Neural crest cell (in vitro differentiated cells): ENCODE measurements at regions not wholly inside any gene's neighbourhood (a gene's known extent, or its start where the extent isn't known, plus 50 kb on each side); places are given as distances from the start of the nearest gene placed in this dataset.
A peak's percentile ranks its signal among the peaks of the same experiment; 100 is the strongest.

Experiments
- DNase-seq: peaks from one replicate; pipeline ENCODE4 v3.0.0; 2021; ENCODE audit warnings: low read depth, mixed read lengths, low spot score
- H3K27ac Mint-ChIP-seq: one replicate; pipeline ENCODE4 v1.8.0; 2021; ENCODE audit warnings: mild to moderate bottlenecking, mixed read lengths; ENCODE audit not compliant: unreplicated experiment
- H3K27me3 Mint-ChIP-seq: 2 replicates; pipeline ENCODE4 v1.8.0; 2021; ENCODE audit warnings: low read depth, mild to moderate bottlenecking, mixed read lengths
- H3K36me3 Mint-ChIP-seq: 2 replicates; pipeline ENCODE4 v1.8.0; 2021; ENCODE audit warnings: low read depth, mild to moderate bottlenecking, mixed read lengths
- H3K4me1 Mint-ChIP-seq: 2 replicates; pipeline ENCODE4 v1.8.0; 2021; ENCODE audit warnings: mixed read lengths
- H3K4me3 Mint-ChIP-seq: one replicate; pipeline ENCODE4 v1.8.0; 2021; ENCODE audit warnings: mild to moderate bottlenecking, mixed read lengths
- H3K9me3 Mint-ChIP-seq: 2 replicates; pipeline ENCODE4 v1.8.0; 2021; ENCODE audit warnings: mixed read lengths
- TF ChIP-seq, protein P1 (sequence below): fragments of 200-600 bp; sonication (generic); conservative IDR thresholded peaks from 2 replicates; pipeline ENCODE4 v1.5.0; 2021; ENCODE audit warnings: antibody characterized with exemption, mild to moderate bottlenecking

- Mint-ChIP-seq H3K27ac (no peak overlapping the region), H3K27me3 (no peaks in the 10 kb centered on the region), H3K36me3 (no peaks in the 10 kb centered on the region), H3K4me3 (no peak overlapping the region), H3K4me1 (no peaks in the 10 kb centered on the region), H3K9me3 (peaks cover 5% of the 10 kb centered on the region)
- TF ChIP-seq, protein P1, sequence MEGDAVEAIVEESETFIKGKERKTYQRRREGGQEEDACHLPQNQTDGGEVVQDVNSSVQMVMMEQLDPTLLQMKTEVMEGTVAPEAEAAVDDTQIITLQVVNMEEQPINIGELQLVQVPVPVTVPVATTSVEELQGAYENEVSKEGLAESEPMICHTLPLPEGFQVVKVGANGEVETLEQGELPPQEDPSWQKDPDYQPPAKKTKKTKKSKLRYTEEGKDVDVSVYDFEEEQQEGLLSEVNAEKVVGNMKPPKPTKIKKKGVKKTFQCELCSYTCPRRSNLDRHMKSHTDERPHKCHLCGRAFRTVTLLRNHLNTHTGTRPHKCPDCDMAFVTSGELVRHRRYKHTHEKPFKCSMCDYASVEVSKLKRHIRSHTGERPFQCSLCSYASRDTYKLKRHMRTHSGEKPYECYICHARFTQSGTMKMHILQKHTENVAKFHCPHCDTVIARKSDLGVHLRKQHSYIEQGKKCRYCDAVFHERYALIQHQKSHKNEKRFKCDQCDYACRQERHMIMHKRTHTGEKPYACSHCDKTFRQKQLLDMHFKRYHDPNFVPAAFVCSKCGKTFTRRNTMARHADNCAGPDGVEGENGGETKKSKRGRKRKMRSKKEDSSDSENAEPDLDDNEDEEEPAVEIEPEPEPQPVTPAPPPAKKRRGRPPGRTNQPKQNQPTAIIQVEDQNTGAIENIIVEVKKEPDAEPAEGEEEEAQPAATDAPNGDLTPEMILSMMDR, result no peak
- no peak for DNase-seq
Observed at GRCh38 chr15:97210277-97210676, 750.2 kb upstream of the ARRDC4 start.

DNA sequence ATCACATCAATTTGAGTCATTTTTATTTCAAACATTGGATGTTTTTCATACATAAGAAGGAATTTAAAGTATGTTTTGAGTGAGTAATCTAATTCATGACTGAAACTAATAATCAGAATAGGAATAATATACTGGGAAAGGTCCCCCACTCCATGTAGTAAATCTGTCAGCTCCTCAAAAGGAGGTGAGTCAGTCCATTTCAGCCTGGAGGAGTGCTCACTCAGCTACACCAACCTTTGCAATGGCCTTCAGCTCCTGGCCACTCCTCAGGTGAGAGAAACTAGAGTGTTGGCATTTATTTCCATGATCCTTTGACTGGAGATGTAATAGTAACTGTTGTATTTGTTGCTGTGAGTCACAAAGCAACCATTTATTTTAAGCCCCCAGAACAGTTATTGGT is 744.9 kb upstream of the ARRDC4 start:
- TF ChIP-seq, protein P1, result no peak
- Mint-ChIP-seq H3K4me1 (no peaks in the 10 kb centered on the region), H3K9me3 (no peaks in the 10 kb centered on the region), H3K36me3 (no peaks in the 10 kb centered on the region), H3K4me3 (no peak overlapping the region), H3K27me3 (no peaks in the 10 kb centered on the region), H3K27ac (no peak overlapping the region)
- DNase-seq, result no peak

DNA sequence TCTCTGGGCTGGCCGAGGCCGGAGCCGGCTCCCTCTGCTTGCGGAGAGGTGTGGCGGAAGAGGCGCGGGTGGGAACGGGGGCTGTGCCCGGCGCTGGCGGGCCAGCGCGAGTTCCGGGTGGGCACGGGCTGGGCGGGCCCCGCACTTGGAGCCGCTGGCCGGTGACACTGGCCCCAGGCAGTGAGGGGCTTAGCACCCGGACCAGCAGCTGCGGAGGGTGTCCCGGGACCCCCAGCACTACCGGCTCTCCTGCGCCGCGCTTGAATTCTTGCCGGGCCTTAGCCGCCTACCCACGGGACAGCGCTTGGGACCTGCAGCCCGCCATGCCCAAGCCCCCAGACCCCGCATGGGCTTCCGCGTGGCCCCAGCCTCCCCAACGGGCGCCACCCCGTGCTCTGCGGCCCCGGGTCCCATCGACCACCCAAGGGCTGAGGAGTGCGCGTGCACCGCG is 736.3 kb upstream of the ARRDC4 start:
- no peaks in the 10 kb centered on the region for H3K27me3 Mint-ChIP-seq
- H3K4me1 Mint-ChIP-seq, result no peaks in the 10 kb centered on the region
- no peak for DNase-seq
- peaks cover 4% of the 10 kb centered on the region for H3K36me3 Mint-ChIP-seq
- H3K9me3 Mint-ChIP-seq, result peaks cover 11% of the 10 kb centered on the region
- H3K4me3 Mint-ChIP-seq, result no peak overlapping the region
- no peak overlapping the region for H3K27ac Mint-ChIP-seq
- TF ChIP-seq, protein P1, result no peak

- peaks cover 3% of the 10 kb centered on the region for H3K9me3 Mint-ChIP-seq
- H3K4me3 Mint-ChIP-seq, result peak overlapping the region; percentile 5
- H3K27ac Mint-ChIP-seq, result no peak overlapping the region
- H3K4me1 Mint-ChIP-seq, result peaks cover 21% of the 10 kb centered on the region
- TF ChIP-seq, protein P1, result peak; percentile 99
- H3K36me3 Mint-ChIP-seq, result no peaks in the 10 kb centered on the region
- peak; percentile 74 for DNase-seq
- H3K27me3 Mint-ChIP-seq, result peaks cover 2% of the 10 kb centered on the region
Observed at GRCh38 chr15:97234851-97235610, 725.5 kb upstream of the ARRDC4 start.

GRCh38 chr15:97235611-97235985 is 724.9 kb upstream of the ARRDC4 start:
- Mint-ChIP-seq H3K27me3 (peaks cover 2% of the 10 kb centered on the region), H3K4me1 (peaks cover 21% of the 10 kb centered on the region), H3K27ac (no peak overlapping the region), H3K4me3 (no peak overlapping the region), H3K36me3 (no peaks in the 10 kb centered on the region), H3K9me3 (peaks cover 3% of the 10 kb centered on the region)
- TF ChIP-seq, protein P1, result peak; percentile 4
- no peak for DNase-seq
